CD14-positive monocyte (primary cell): ENCODE measurements at regions not wholly inside any gene's neighbourhood (a gene's known extent, or its start where the extent isn't known, plus 50 kb on each side); places are given as distances from the start of the nearest gene placed in this dataset.

Experiments used
- DNase-seq, 3 donors: peaks; one replicate each; pipeline ENCODE4 v3.0.0-alpha.2; 2011 to 2022
- H2AFZ ChIP-seq: 2 replicates; pipeline ENCODE4 v1.6.0; 2012; ENCODE audit warnings: mild to moderate bottlenecking, low read depth, low read length, inconsistent platforms; ENCODE audit not compliant: insufficient read depth, poor library complexity, severe bottlenecking
- H3K27ac ChIP-seq, 2 donors: 1 replicate in 1 of 2; 2 replicates in 1 of 2; pipeline ENCODE4 v1.5.1; 2012 to 2013; ENCODE audit warnings: low read length in 2 of 2, control low read depth in 1 of 2, inconsistent platforms in 1 of 2, low read depth in 1 of 2, mild to moderate bottlenecking in 1 of 2
- H3K27me3 ChIP-seq, 2 donors: one replicate each; pipeline versions ENCODE4 v1.6.0 to v1.6.1; 2011 to 2013; ENCODE audit warnings: low read length in 2 of 2; ENCODE audit not compliant: control insufficient read depth in 2 of 2, insufficient read depth in 2 of 2
- H3K36me3 ChIP-seq, 2 donors: replicated peaks in 1 of 2; 1 replicate in 1 of 2; 2 replicates in 1 of 2; pipeline versions ENCODE4 v1.5.1 to v1.6.1; 2012 to 2013; ENCODE audit warnings: low read length in 2 of 2, control low read depth in 1 of 2, inconsistent platforms in 1 of 2, mild to moderate bottlenecking in 1 of 2; ENCODE audit not compliant: insufficient read depth in 2 of 2, control insufficient read depth in 1 of 2
- H3K4me1 ChIP-seq, 2 donors: 1 replicate in 1 of 2; 2 replicates in 1 of 2; pipeline versions ENCODE4 v1.5.1 to v1.6.1; 2012 to 2013; ENCODE audit warnings: low read length in 2 of 2, control low read depth in 1 of 2, inconsistent platforms in 1 of 2, mild to moderate bottlenecking in 1 of 2, moderate library complexity in 1 of 2; ENCODE audit not compliant: insufficient read depth in 2 of 2, control insufficient read depth in 1 of 2
- H3K4me2 ChIP-seq: replicated peaks from 2 replicates; pipeline ENCODE3; 2012; ENCODE audit warnings: low read length, moderate library complexity, mild to moderate bottlenecking; ENCODE audit not compliant: poor library complexity, severe bottlenecking; ENCODE audit errors: extremely low read depth
- H3K4me3 ChIP-seq, 3 experiments: fragments of 200-600 bp in 1 of 3; sonication (generic) in 1 of 3; replicated peaks in 1 of 3; 1 replicate in 2 of 3; 2 replicates in 1 of 3; pipeline ENCODE4 v1.5.1; 2011 to 2013; ENCODE audit warnings: low read length in 3 of 3, mild to moderate bottlenecking in 3 of 3, control low read depth in 2 of 3, low read depth in 2 of 3, inconsistent platforms in 1 of 3, moderate library complexity in 1 of 3
- H3K79me2 ChIP-seq: 2 replicates; pipeline ENCODE4 v1.6.0; 2012; ENCODE audit warnings: mild to moderate bottlenecking, control low read depth, inconsistent platforms, low read length, moderate library complexity; ENCODE audit not compliant: insufficient read depth
- H3K9ac ChIP-seq: 2 replicates; pipeline ENCODE4 v1.6.0; 2017; ENCODE audit warnings: low read length, mild to moderate bottlenecking; ENCODE audit not compliant: insufficient read depth, poor library complexity, severe bottlenecking
- H3K9me3 ChIP-seq, 2 donors: replicated peaks in 1 of 2; 1 replicate in 1 of 2; 2 replicates in 1 of 2; pipeline versions ENCODE4 v1.5.1 to v1.6.1; 2012 to 2013; ENCODE audit warnings: low read length in 2 of 2, control low read depth in 1 of 2; ENCODE audit not compliant: control insufficient read depth in 1 of 2, insufficient read depth in 1 of 2
- H4K20me1 ChIP-seq: 2 replicates; pipeline ENCODE4 v1.6.0; 2012; ENCODE audit warnings: mild to moderate bottlenecking, low read length, control low read depth, moderate library complexity; ENCODE audit not compliant: insufficient read depth
- H3K27ac Mint-ChIP-seq, 7 donors: one replicate each; pipeline ENCODE4 v1.8.0; 2020; ENCODE audit warnings: mild to moderate bottlenecking in 7 of 7, mixed read lengths in 7 of 7, moderate library complexity in 6 of 7, inconsistent platforms in 2 of 7
- H3K27me3 Mint-ChIP-seq, 3 donors: one replicate each; pipeline ENCODE4 v1.8.0; 2021 to 2022; ENCODE audit warnings: low read depth in 3 of 3, mild to moderate bottlenecking in 3 of 3, mixed read lengths in 3 of 3, moderate library complexity in 3 of 3, inconsistent platforms in 1 of 3
- H3K36me3 Mint-ChIP-seq, 2 donors: one replicate each; pipeline ENCODE4 v1.8.0; 2020; ENCODE audit warnings: mixed read lengths in 2 of 2, inconsistent platforms in 1 of 2, mild to moderate bottlenecking in 1 of 2
- H3K4me1 Mint-ChIP-seq: one replicate; pipeline ENCODE4 v1.8.0; 2020; ENCODE audit warnings: mild to moderate bottlenecking, mixed read lengths
- H3K4me3 Mint-ChIP-seq, 2 donors: one replicate each; pipeline ENCODE4 v1.8.0; 2020; ENCODE audit warnings: mild to moderate bottlenecking in 2 of 2, mixed read lengths in 2 of 2, moderate library complexity in 1 of 2
- H3K9me3 Mint-ChIP-seq, 7 donors: one replicate each; pipeline ENCODE4 v1.8.0; 2020 to 2022; ENCODE audit warnings: mixed read lengths in 7 of 7, mild to moderate bottlenecking in 6 of 7, moderate library complexity in 6 of 7, inconsistent platforms in 2 of 7
- WGBS: methylation state at CpG from one replicate; pipeline ENCODE4 v1.1.5; 2013; ENCODE audit warnings: missing lambda C conversion rate; ENCODE audit not compliant: insufficient coverage; 5-methylcytosine and 5-hydroxymethylcytosine counted together
- intact Hi-C, 2 donors: fragments of 100-400 bp; cut with micrococcal nuclease; formaldehyde crosslinking; loops; one replicate each; pipeline versions ENCODE4 v1.15.0 to v1.15.1; 2023
- TF ChIP-seq, protein P1 (sequence below): fragments of 200-600 bp; IDR thresholded peaks from one replicate; pipeline ENCODE4 v1.8.0; 2022; ENCODE audit warnings: antibody characterized with exemption, mild to moderate bottlenecking

DNA sequence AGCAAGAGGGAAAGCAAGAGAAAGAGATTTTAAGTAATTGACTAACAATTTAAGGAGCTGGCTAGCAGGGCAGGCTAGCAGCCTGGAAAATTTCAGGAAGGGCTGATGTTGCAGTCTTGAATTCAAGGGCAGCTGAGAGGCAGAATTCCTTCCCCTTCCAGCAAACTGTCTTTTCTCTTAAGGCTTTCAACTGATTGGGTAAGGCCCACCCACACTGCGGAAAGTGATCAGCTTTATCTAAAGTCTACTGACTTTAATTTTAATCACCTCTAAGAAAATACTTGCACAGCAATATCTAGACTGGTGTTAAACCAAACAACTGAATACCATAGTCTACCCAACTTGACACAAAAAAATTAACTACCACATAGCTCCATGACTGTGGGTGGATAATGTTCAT is 303.9 kb downstream of the FZD1 start:
- TF ChIP-seq, protein P1, sequence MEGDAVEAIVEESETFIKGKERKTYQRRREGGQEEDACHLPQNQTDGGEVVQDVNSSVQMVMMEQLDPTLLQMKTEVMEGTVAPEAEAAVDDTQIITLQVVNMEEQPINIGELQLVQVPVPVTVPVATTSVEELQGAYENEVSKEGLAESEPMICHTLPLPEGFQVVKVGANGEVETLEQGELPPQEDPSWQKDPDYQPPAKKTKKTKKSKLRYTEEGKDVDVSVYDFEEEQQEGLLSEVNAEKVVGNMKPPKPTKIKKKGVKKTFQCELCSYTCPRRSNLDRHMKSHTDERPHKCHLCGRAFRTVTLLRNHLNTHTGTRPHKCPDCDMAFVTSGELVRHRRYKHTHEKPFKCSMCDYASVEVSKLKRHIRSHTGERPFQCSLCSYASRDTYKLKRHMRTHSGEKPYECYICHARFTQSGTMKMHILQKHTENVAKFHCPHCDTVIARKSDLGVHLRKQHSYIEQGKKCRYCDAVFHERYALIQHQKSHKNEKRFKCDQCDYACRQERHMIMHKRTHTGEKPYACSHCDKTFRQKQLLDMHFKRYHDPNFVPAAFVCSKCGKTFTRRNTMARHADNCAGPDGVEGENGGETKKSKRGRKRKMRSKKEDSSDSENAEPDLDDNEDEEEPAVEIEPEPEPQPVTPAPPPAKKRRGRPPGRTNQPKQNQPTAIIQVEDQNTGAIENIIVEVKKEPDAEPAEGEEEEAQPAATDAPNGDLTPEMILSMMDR = no peak
- no peak overlapping the region for H3K27ac Mint-ChIP-seq
- no peak overlapping the region for H3K9ac ChIP-seq
- H3K27ac ChIP-seq = no peak overlapping the region
- H3K27me3 ChIP-seq = peaks cover 0 to 2% of the 10 kb centered on the region in 2 donors
- H2AFZ ChIP-seq = no peak overlapping the region
- H3K9me3 ChIP-seq = no peaks in the 10 kb centered on the region
- H3K4me1 Mint-ChIP-seq = no peaks in the 10 kb centered on the region
- H3K9me3 Mint-ChIP-seq = peaks cover 0 to 5% (median 1%) of the 10 kb centered on the region in 7 donors
- no peak overlapping the region for H3K4me2 ChIP-seq
- intact Hi-C loops = no loop called here
- H3K36me3 Mint-ChIP-seq = no peaks in the 10 kb centered on the region
- WGBS = 100% methylated on average over 1 of the region's 1 CpG
- no peak overlapping the region for H3K4me3 Mint-ChIP-seq
- H3K27me3 Mint-ChIP-seq = peaks cover 5 to 10% (median 6%) of the 10 kb centered on the region in 3 donors
- H3K4me3 ChIP-seq = no peak overlapping the region
- no peak for DNase-seq
- no peaks in the 10 kb centered on the region for H3K79me2 ChIP-seq
- no peaks in the 10 kb centered on the region for H3K36me3 ChIP-seq
- no peaks in the 10 kb centered on the region for H3K4me1 ChIP-seq
- H4K20me1 ChIP-seq = no peaks in the 10 kb centered on the region

DNA sequence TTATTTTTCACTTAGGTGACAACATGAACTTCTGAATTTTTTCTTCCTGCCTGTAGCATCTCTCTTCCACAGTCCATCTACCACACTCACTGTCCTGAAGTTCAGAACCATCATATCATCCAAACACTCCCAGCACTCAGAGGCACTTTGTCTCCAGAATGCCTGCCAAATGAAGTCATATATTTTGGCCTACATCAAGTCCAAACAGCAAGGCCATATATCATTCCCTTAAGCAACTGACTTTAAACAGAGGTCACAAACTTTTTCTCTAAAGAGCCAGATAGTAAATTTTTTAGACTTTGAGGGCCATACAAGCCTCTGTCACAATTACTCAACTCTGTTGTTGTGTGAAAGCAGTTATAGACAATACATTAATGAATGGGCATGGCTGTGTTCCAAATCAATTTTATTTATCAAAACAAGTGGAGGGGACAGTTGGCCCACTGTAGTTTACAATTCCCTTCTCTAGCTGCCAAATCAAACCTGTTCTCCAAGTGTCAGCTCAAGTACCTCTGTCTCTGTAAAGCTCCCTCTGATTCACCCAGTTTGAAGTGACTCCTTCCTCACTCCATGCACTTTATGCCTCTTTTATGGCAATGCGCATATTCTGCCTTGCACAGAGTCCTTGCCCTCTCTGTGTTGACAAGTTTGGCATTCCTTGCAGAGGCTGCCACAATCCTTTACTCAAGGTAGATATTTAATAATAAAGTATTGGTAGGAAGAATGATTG is 305.7 kb downstream of the FZD1 start:
- H2AFZ ChIP-seq = no peak overlapping the region
- WGBS = no CpG with 5 or more reads among the region's 1 CpG
- no peak overlapping the region for H3K4me2 ChIP-seq
- no peaks in the 10 kb centered on the region for H3K9me3 ChIP-seq
- Mint-ChIP-seq H3K4me1 (no peaks in the 10 kb centered on the region), H3K27ac (no peak overlapping the region), H3K9me3 (peaks cover 0 to 8% (median 3%) of the 10 kb centered on the region in 7 donors), H3K4me3 (no peak overlapping the region), H3K36me3 (no peaks in the 10 kb centered on the region), H3K27me3 (peaks cover 5 to 9% (median 6%) of the 10 kb centered on the region in 3 donors)
- TF ChIP-seq, protein P1 = no peak
- peaks cover 0 to 2% of the 10 kb centered on the region in 2 donors for H3K27me3 ChIP-seq
- no peaks in the 10 kb centered on the region for H3K4me1 ChIP-seq
- intact Hi-C loops = no loop called here
- H4K20me1 ChIP-seq = no peaks in the 10 kb centered on the region
- no peak overlapping the region for H3K9ac ChIP-seq
- H3K27ac ChIP-seq = no peak overlapping the region
- H3K4me3 ChIP-seq = no peak overlapping the region
- H3K36me3 ChIP-seq = no peaks in the 10 kb centered on the region
- DNase-seq = no peak
- H3K79me2 ChIP-seq = no peaks in the 10 kb centered on the region
